Neural progenitor cell (in vitro differentiated cells): ENCODE measurements at regions not wholly inside any gene's neighbourhood (a gene's known extent, or its start where the extent isn't known, plus 50 kb on each side); places are given as distances from the start of the nearest gene placed in this dataset.

Source experiments
- DNase-seq: peaks from one replicate; pipeline ENCODE4 v3.0.0-alpha.2; 2016; ENCODE audit warnings: low spot score
- H2AFZ ChIP-seq: fragments of 200-600 bp; sonication (generic); replicated peaks from 2 replicates; pipeline ENCODE4 v1.6.1; 2016; ENCODE audit warnings: antibody characterized with exemption
- H3F3A ChIP-seq: fragments of 200-600 bp; sonication (generic); 2 replicates; pipeline ENCODE4 v1.6.1; 2016; ENCODE audit warnings: antibody characterized with exemption, low read depth
- H3K27ac ChIP-seq: fragments of 200-600 bp; sonication (generic); 2 replicates; pipeline ENCODE4 v1.5.1; 2016; ENCODE audit warnings: mild to moderate bottlenecking
- H3K27me3 ChIP-seq: fragments of 200-600 bp; sonication (generic); 2 replicates; pipeline ENCODE4 v1.6.1; 2016; ENCODE audit warnings: mild to moderate bottlenecking, moderate library complexity
- H3K36me3 ChIP-seq: fragments of 200-600 bp; sonication (generic); 2 replicates; pipeline ENCODE4 v1.5.1; 2016
- H3K4me1 ChIP-seq: fragments of 200-600 bp; sonication (generic); 2 replicates; pipeline ENCODE4 v1.6.1; 2016; ENCODE audit warnings: mixed run types
- H3K4me2 ChIP-seq: fragments of 200-600 bp; sonication (generic); 2 replicates; pipeline ENCODE4 v1.6.1; 2016
- H3K4me3 ChIP-seq: fragments of 200-600 bp; sonication (generic); 2 replicates; pipeline ENCODE4 v1.5.1; 2016
- H3K79me2 ChIP-seq: fragments of 200-600 bp; sonication (generic); 2 replicates; pipeline ENCODE4 v1.6.1; 2016; ENCODE audit warnings: low read depth
- H3K9ac ChIP-seq: fragments of 200-600 bp; sonication (generic); 2 replicates; pipeline ENCODE4 v1.6.1; 2016
- H3K9me3 ChIP-seq: fragments of 200-600 bp; sonication (generic); 2 replicates; pipeline ENCODE4 v1.5.1; 2016; ENCODE audit warnings: low read depth
- H4K20me1 ChIP-seq: fragments of 200-600 bp; sonication (generic); 2 replicates; pipeline ENCODE4 v1.6.1; 2016; ENCODE audit warnings: low read depth
- H3K27ac Mint-ChIP-seq: 3 replicates; pipeline ENCODE4 v1.8.0; 2021; ENCODE audit warnings: mixed read lengths
- H3K27me3 Mint-ChIP-seq: 2 replicates; pipeline ENCODE4 v1.8.0; 2022; ENCODE audit warnings: low read depth, mild to moderate bottlenecking, inconsistent platforms, moderate library complexity, mixed read lengths; ENCODE audit not compliant: insufficient read depth
- H3K36me3 Mint-ChIP-seq: 3 replicates; pipeline ENCODE4 v1.8.0; 2021; ENCODE audit warnings: mixed read lengths
- H3K4me1 Mint-ChIP-seq: 3 replicates; pipeline ENCODE4 v1.8.0; 2021; ENCODE audit warnings: mixed read lengths
- H3K4me3 Mint-ChIP-seq: 3 replicates; pipeline ENCODE4 v1.8.0; 2021; ENCODE audit warnings: mild to moderate bottlenecking, moderate library complexity, mixed read lengths
- H3K9me3 Mint-ChIP-seq: 3 replicates; pipeline ENCODE4 v1.8.0; 2020; ENCODE audit warnings: mixed read lengths
- CTCF ChIP-seq: fragments of 200-600 bp; sonication (generic); IDR thresholded peaks from 2 replicates; pipeline ENCODE4 v1.5.1; 2017; ENCODE audit warnings: antibody characterized with exemption, mild to moderate bottlenecking
- EZH2 ChIP-seq: fragments of 200-600 bp; sonication (generic); IDR thresholded peaks from 2 replicates; pipeline ENCODE4 v1.6.1; 2017; ENCODE audit warnings: antibody characterized with exemption, mild to moderate bottlenecking, moderate library complexity
- EZH2phosphoT487 ChIP-seq: fragments of 200-600 bp; sonication (generic); IDR thresholded peaks from 2 replicates; pipeline ENCODE4 v1.6.1; 2017; ENCODE audit warnings: antibody characterized with exemption

DNA sequence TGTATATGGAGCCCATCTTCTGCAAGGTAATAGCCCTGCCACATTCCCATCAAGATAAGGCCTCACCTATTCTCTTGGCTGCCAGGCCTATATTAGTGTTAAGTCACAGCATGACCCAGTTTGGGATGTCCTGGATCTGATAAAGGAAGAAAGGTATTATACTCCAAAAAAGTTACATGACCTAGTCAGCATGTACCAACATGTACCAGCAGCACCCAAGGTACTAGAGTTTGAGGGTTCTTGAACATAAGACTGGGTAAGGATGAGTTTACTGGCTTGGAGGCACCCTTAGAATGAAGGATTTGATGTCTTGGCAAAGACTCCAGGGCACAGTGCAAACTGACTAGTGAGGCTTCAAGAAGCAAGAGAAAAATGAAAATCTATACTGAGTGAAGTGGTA, 232.5 kb downstream of the SQOR start:
- Histone ChIP-seq H3K9me3 (no peaks in the 10 kb centered on the region), H3K4me1 (no peaks in the 10 kb centered on the region), H3F3A (no peaks in the 10 kb centered on the region), H2AFZ (no peak overlapping the region), H3K9ac (no peak overlapping the region), H4K20me1 (no peaks in the 10 kb centered on the region), H3K4me2 (no peak overlapping the region), H3K79me2 (no peaks in the 10 kb centered on the region), H3K27ac (no peak overlapping the region), H3K27me3 (no peaks in the 10 kb centered on the region), H3K36me3 (no peaks in the 10 kb centered on the region), H3K4me3 (no peak overlapping the region)
- Mint-ChIP-seq H3K4me3 (no peak overlapping the region), H3K27me3 (peaks cover 4% of the 10 kb centered on the region), H3K4me1 (no peaks in the 10 kb centered on the region), H3K27ac (no peak overlapping the region), H3K9me3 (peaks cover 8% of the 10 kb centered on the region), H3K36me3 (peaks cover 3% of the 10 kb centered on the region)
- TF ChIP-seq CTCF (no peak), EZH2 (no peak), EZH2phosphoT487 (no peak)
- DNase-seq = no peak

DNA sequence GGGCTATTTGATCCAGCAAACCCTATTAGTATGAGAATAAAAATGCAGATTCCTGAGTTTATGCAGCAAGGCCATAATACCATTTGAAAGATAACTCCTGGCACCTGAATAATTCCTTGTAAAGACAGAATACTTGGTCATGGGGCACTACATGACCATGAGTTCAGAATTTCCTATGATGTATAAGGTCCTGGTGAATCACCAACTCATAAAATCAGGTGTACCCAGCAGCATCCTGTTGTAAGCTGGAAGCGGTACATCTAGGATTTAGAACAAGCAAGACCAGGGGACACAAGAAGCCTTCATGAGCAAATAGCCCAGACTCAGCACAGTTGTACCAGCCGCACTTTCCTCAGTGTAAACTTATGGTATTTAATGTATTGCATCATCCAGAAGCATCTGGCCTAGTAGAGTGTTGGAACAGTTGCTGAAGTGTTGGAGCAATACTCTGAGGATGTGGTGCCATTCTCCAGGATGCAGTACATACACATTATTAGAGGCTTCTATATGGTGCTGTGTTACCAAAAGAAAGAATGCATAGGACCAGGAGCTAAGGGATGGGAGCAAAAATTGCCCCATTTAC, 233.4 kb downstream of the SQOR start:
- no peaks in the 10 kb centered on the region for H3K4me1 Mint-ChIP-seq
- no peak overlapping the region for H2AFZ ChIP-seq

GRCh38 chr15:45869034-45869668, 234.3 kb downstream of the SQOR start:
- Histone ChIP-seq H3K79me2 (no peaks in the 10 kb centered on the region), H3F3A (no peaks in the 10 kb centered on the region), H3K4me3 (no peak overlapping the region), H3K27ac (no peak overlapping the region), H2AFZ (no peak overlapping the region), H3K27me3 (no peaks in the 10 kb centered on the region), H3K36me3 (no peaks in the 10 kb centered on the region), H3K4me1 (no peaks in the 10 kb centered on the region), H3K4me2 (no peak overlapping the region), H3K9me3 (no peaks in the 10 kb centered on the region), H4K20me1 (no peaks in the 10 kb centered on the region), H3K9ac (no peak overlapping the region)
- DNase-seq = no peak
- no peak overlapping the region for H3K4me3 Mint-ChIP-seq
- H3K27me3 Mint-ChIP-seq = peaks cover 6% of the 10 kb centered on the region
- peaks cover 15% of the 10 kb centered on the region for H3K9me3 Mint-ChIP-seq
- peaks cover 6% of the 10 kb centered on the region for H3K36me3 Mint-ChIP-seq
- no peak for TF ChIP-seq CTCF
- no peak for TF ChIP-seq EZH2
- no peak for TF ChIP-seq EZH2phosphoT487
- H3K27ac Mint-ChIP-seq = no peak overlapping the region
- no peaks in the 10 kb centered on the region for H3K4me1 Mint-ChIP-seq

More for the DNA sequence above, 233.4 kb downstream of the SQOR start:
- no peak overlapping the region for H3K4me2 ChIP-seq
- H3K9me3 ChIP-seq = no peaks in the 10 kb centered on the region
- peaks cover 4% of the 10 kb centered on the region for H3K36me3 Mint-ChIP-seq
- H3K4me3 ChIP-seq = no peak overlapping the region
- H3K9ac ChIP-seq = no peak overlapping the region
- peaks cover 10% of the 10 kb centered on the region for H3K9me3 Mint-ChIP-seq
- H3K27me3 Mint-ChIP-seq = peaks cover 4% of the 10 kb centered on the region
- DNase-seq = no peak
- H3K79me2 ChIP-seq = no peaks in the 10 kb centered on the region
- H4K20me1 ChIP-seq = no peaks in the 10 kb centered on the region
- TF ChIP-seq EZH2phosphoT487 (no peak), EZH2 (no peak), CTCF (no peak)
- H3K27me3 ChIP-seq = no peaks in the 10 kb centered on the region
- H3K27ac Mint-ChIP-seq = no peak overlapping the region
- no peaks in the 10 kb centered on the region for H3K36me3 ChIP-seq
- no peak overlapping the region for H3K4me3 Mint-ChIP-seq
- H3K27ac ChIP-seq = no peak overlapping the region
- H3K4me1 ChIP-seq = no peaks in the 10 kb centered on the region
- no peaks in the 10 kb centered on the region for H3F3A ChIP-seq
